ENCODE measurements at regions not wholly inside any gene's neighbourhood (a gene's known extent, or its start where the extent isn't known, plus 50 kb on each side); places are given as distances from the start of the nearest gene placed in this dataset.
"Not testable (repeated sequence)": the region's sequence is repeated elsewhere in the genome, so short reads cannot be mapped to it uniquely, and the experiment has no call there.

DNA sequence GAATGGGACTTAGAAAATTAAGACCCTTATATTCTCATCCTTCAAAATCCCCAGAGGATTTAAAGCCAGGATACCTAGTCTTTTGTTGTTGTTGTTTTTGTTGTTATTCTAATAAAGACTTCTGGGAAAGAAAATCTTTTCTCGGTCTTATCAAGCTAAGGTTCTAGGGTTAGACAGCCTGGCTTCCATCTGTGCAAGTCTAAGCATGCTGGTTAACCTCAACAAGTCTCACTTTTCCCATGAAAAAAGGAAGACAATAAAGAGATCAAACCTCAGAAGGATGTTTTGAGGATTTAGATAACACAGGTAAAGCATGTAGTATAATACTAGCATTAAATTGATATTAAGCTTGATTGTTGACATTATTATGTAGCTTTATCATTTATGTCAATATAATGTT is 486.4 kb upstream of the SOX9 start:
- TF ChIP-seq, protein P1, sequence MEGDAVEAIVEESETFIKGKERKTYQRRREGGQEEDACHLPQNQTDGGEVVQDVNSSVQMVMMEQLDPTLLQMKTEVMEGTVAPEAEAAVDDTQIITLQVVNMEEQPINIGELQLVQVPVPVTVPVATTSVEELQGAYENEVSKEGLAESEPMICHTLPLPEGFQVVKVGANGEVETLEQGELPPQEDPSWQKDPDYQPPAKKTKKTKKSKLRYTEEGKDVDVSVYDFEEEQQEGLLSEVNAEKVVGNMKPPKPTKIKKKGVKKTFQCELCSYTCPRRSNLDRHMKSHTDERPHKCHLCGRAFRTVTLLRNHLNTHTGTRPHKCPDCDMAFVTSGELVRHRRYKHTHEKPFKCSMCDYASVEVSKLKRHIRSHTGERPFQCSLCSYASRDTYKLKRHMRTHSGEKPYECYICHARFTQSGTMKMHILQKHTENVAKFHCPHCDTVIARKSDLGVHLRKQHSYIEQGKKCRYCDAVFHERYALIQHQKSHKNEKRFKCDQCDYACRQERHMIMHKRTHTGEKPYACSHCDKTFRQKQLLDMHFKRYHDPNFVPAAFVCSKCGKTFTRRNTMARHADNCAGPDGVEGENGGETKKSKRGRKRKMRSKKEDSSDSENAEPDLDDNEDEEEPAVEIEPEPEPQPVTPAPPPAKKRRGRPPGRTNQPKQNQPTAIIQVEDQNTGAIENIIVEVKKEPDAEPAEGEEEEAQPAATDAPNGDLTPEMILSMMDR (IDR thresholded peaks at IDR 0.05; ENCODE audit: partially characterized antibody, unreplicated experiment): no peak
- Mint-ChIP-seq H3K4me1 (ENCODE audit: low read depth, unreplicated experiment) (no peaks in the 10 kb centered on the region), H3K27me3 (ENCODE audit: unreplicated experiment) (no peaks in the 10 kb centered on the region), H3K27ac (ENCODE audit: unreplicated experiment) (no peak overlapping the region), H3K9me3 (ENCODE audit: unreplicated experiment) (no peaks in the 10 kb centered on the region), H3K36me3 (ENCODE audit: unreplicated experiment) (no peaks in the 10 kb centered on the region), H3K4me3 (ENCODE audit: unreplicated experiment) (no peak overlapping the region)
- DNase-seq: no peak

DNA sequence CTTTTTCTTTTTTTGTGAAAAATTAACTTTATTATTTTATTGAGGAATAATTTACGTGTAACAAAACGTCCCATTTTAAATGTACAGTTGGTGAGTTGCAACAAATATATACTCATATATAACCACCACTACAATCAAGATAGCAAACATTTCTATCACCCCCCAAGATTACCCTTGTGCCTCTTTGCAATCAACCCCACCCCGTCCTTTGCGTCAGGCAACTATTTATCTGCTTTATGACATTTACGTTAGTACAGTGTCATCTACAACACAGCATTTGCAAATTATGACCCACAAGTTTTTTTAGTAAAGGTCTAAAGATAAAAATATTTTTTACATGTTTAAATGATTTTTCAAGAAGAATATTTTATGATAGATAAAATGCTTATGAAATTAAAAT is 485.6 kb upstream of the SOX9 start:
- TF ChIP-seq, protein P1 (IDR thresholded peaks at IDR 0.05; ENCODE audit: partially characterized antibody, unreplicated experiment): no peak
- Mint-ChIP-seq H3K9me3 (ENCODE audit: unreplicated experiment) (no peaks in the 10 kb centered on the region), H3K4me1 (ENCODE audit: low read depth, unreplicated experiment) (no peaks in the 10 kb centered on the region), H3K27me3 (ENCODE audit: unreplicated experiment) (no peaks in the 10 kb centered on the region), H3K27ac (ENCODE audit: unreplicated experiment) (no peak overlapping the region), H3K36me3 (ENCODE audit: unreplicated experiment) (no peaks in the 10 kb centered on the region), H3K4me3 (ENCODE audit: unreplicated experiment) (no peak overlapping the region)
- no peak for DNase-seq

DNA sequence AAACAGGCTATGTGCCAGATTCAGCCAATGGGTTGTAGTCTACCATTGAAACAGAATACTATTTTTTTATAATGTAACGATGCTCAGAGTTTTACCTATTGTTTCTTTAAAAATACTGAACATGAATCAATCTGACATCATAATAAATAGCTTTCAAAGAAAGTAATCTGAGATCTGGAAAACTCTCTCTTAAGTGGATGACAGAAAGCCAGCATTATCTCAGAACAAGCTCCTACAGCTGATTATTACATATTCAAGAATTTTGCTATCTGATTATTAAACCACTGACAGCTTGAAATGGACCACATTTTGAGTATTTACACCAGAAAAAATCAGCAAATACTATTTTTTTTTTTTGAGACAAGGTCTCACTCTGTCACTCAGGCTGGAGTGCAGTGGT is 484.2 kb upstream of the SOX9 start:
- DNase-seq: no peak
- Mint-ChIP-seq H3K4me3 (ENCODE audit: unreplicated experiment) (no peak overlapping the region), H3K27me3 (ENCODE audit: unreplicated experiment) (no peaks in the 10 kb centered on the region), H3K4me1 (ENCODE audit: low read depth, unreplicated experiment) (no peaks in the 10 kb centered on the region), H3K36me3 (ENCODE audit: unreplicated experiment) (no peaks in the 10 kb centered on the region), H3K27ac (ENCODE audit: unreplicated experiment) (no peak overlapping the region), H3K9me3 (ENCODE audit: unreplicated experiment) (no peaks in the 10 kb centered on the region)
- TF ChIP-seq, protein P1 (IDR thresholded peaks at IDR 0.05; ENCODE audit: partially characterized antibody, unreplicated experiment): no peak

DNA sequence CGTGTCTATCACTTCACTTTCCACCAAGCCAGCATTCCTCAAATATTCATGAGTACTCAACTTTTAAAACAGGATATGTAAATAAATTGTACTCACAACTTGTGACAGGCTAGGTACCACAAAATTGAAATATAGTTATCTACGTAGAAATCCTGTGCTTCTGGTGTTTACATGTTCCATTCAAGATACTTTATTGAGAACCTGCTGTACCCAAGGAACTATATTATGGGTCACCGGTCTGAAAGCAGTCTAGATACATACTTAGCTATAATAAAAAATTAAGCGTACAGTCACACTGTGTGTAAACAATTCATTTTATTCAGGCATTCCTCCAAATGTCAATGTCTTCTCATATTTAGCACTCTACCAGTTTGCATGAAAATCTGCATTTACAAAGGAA is 482.2 kb upstream of the SOX9 start:
- H3K9me3 Mint-ChIP-seq (ENCODE audit: unreplicated experiment): no peaks in the 10 kb centered on the region
- no peaks in the 10 kb centered on the region for H3K4me1 Mint-ChIP-seq (ENCODE audit: low read depth, unreplicated experiment)
- no peaks in the 10 kb centered on the region for H3K27me3 Mint-ChIP-seq (ENCODE audit: unreplicated experiment)
- no peak overlapping the region for H3K4me3 Mint-ChIP-seq (ENCODE audit: unreplicated experiment)
- no peak overlapping the region for H3K27ac Mint-ChIP-seq (ENCODE audit: unreplicated experiment)
- no peaks in the 10 kb centered on the region for H3K36me3 Mint-ChIP-seq (ENCODE audit: unreplicated experiment)
- DNase-seq: no peak
- TF ChIP-seq, protein P1 (IDR thresholded peaks at IDR 0.05; ENCODE audit: partially characterized antibody, unreplicated experiment): no peak

DNA sequence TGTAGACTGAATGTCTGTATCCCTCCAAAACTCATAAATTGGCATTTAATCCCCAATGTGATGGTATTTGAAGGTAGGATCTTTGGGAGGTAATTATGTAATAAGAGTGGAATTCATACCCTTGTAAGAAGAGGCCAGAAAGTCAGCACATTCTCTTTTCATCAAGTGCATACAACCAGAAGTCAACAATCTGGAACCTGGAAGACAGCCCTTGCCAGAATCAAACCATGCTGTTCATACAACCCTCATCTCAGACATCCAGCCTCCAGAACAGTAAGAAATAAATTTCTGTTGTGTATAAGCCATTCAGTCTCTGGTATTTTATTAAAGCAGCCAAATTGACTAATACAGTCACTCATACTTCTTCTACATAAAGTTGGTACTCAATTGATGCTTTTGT is 481.0 kb upstream of the SOX9 start:
- Mint-ChIP-seq H3K4me3 (ENCODE audit: unreplicated experiment) (no peak overlapping the region), H3K36me3 (ENCODE audit: unreplicated experiment) (no peaks in the 10 kb centered on the region), H3K9me3 (ENCODE audit: unreplicated experiment) (no peaks in the 10 kb centered on the region), H3K27ac (ENCODE audit: unreplicated experiment) (no peak overlapping the region), H3K4me1 (ENCODE audit: low read depth, unreplicated experiment) (no peaks in the 10 kb centered on the region), H3K27me3 (ENCODE audit: unreplicated experiment) (no peaks in the 10 kb centered on the region)
- no peak for DNase-seq
- TF ChIP-seq, protein P1 (IDR thresholded peaks at IDR 0.05; ENCODE audit: partially characterized antibody, unreplicated experiment): no peak

DNA sequence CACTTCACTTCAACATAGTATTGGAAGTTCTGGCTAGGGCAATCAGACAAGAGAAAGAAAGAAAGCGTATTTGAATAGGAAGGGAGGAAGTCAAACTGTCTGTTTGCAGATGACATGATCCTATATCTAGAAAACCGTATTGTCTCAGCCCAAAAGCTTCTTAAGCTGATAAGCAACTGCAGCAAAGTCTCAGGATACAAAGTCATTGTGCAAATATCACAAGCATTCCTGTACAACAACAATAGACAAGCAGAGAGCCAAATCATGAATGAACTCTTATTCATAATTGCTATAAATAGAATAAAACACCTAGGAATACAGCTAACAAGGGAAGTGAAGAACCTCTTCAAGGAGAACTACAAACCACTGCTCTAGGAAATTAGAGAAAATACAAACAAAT is 473.9 kb upstream of the SOX9 start:
- H3K36me3 Mint-ChIP-seq (ENCODE audit: unreplicated experiment); H3K27ac Mint-ChIP-seq (ENCODE audit: unreplicated experiment); DNase-seq; H3K4me3 Mint-ChIP-seq (ENCODE audit: unreplicated experiment); H3K27me3 Mint-ChIP-seq (ENCODE audit: unreplicated experiment); H3K9me3 Mint-ChIP-seq (ENCODE audit: unreplicated experiment); H3K4me1 Mint-ChIP-seq (ENCODE audit: low read depth, unreplicated experiment): not testable (repeated sequence)

DNA sequence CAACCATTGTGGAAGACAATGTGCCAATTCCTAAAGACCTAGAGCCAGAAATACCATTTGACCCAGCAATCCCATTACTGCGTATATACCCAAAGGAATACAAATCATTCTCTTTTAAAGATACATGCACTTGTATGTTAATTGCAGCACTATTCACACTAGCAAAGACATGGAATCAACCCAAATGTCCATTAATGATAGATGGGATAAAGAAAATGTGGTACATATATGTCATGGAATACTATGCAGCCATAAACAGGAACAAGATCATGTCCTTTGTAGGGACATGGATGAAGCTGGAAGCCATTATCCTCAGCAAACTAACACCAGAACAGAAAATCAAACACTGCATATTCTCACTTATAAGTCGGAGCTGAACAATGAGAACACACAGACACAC is 472.5 kb upstream of the SOX9 start:
- not testable (repeated sequence) for H3K9me3 Mint-ChIP-seq (ENCODE audit: unreplicated experiment); H3K4me1 Mint-ChIP-seq (ENCODE audit: low read depth, unreplicated experiment); H3K27me3 Mint-ChIP-seq (ENCODE audit: unreplicated experiment); H3K27ac Mint-ChIP-seq (ENCODE audit: unreplicated experiment); H3K4me3 Mint-ChIP-seq (ENCODE audit: unreplicated experiment); H3K36me3 Mint-ChIP-seq (ENCODE audit: unreplicated experiment); DNase-seq

Measured in glutamatergic neuron (in vitro differentiated cells).